ENCODE measurements at regions not wholly inside any gene's neighbourhood (a gene's known extent, or its start where the extent isn't known, plus 50 kb on each side); places are given as distances from the start of the nearest gene placed in this dataset.

GRCh38 chr3:174425422-174425821 lies 433.7 kb upstream of the NAALADL2 start:
- Histone ChIP-seq H3K4me3 (no peak overlapping the region), H3K4me1 (no peaks in the 10 kb centered on the region), H3K27me3 (no peaks in the 10 kb centered on the region), H3K27ac (no peak overlapping the region), H3K36me3 (no peaks in the 10 kb centered on the region), H3K9me3 (no peaks in the 10 kb centered on the region)
- 97% methylated on average over 3 of the region's 3 CpGs for WGBS (ENCODE audit: insufficient coverage, low coverage, low lambda C conversion rate, missing lambda C conversion rate)
- ATAC-seq (no peak), DNase-seq (no peak)
- TF ChIP-seq POLR2A (IDR thresholded peaks at IDR 0.05) (no peak), CTCF (IDR thresholded peaks at IDR 0.05) (no peak)
- intact Hi-C loops (cut with DNase I), result no loop called here

- Histone ChIP-seq H3K4me1 (no peaks in the 10 kb centered on the region), H3K9me3 (no peaks in the 10 kb centered on the region), H3K4me3 (no peak overlapping the region), H3K27ac (no peak overlapping the region), H3K27me3 (no peaks in the 10 kb centered on the region), H3K36me3 (no peaks in the 10 kb centered on the region)
- no peak for DNase-seq
- intact Hi-C loops (cut with DNase I), result no loop called here
- TF ChIP-seq CTCF (IDR thresholded peaks at IDR 0.05), result no peak
- 69% methylated on average over 2 of the region's 2 CpGs for WGBS (ENCODE audit: insufficient coverage, low coverage, low lambda C conversion rate, missing lambda C conversion rate)
- ATAC-seq, result no peak
Observed at GRCh38 chr3:174430986-174431385, 428.1 kb upstream of the NAALADL2 start.

DNA sequence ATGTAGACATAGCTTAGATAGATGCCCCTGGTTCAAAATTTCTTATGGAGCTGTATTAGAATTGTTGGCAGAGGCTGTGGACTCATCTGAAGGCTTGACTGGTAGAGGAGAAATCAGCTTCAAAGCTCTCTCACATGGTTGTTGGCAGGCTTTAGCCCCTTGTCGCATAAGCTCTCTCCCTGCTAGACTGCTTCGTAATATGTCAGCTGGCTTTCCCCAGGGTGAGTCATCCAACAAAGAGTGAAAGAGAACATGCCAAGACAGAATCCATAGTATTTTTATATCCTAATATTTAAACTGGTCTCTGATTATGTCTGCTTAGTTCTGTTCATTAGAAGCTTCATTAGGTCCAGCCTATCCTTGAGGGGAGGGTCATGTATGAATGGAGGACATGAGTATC lies 427.4 kb upstream of the NAALADL2 start:
- intact Hi-C loops (cut with DNase I), result no loop called here

DNA sequence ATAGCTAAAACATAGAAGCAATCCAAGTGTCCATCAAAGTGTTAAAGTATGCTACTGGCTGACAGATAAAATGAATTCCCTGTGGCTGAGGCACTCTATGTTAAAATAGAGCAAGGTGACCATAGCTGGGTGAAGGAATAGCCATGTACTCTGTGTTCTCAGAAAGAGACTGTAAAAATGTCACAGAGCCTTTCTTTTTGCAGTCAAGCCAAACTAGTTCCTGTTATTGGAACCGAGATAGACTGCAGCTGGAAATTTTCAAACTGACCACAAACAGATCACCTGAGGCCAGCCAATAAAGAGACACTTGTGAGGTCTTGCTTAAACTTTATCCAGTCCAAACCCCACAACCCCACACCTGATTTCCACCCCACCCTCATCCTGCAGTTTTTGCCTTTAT lies 422.8 kb upstream of the NAALADL2 start:
- H3K27ac ChIP-seq, result no peak overlapping the region
- H3K4me1 ChIP-seq, result peaks cover 0 to 12% (median 3%) of the 10 kb centered on the region in 4 donors
- TF ChIP-seq CTCF (IDR thresholded peaks at IDR 0.05) (no peak), POLR2A (IDR thresholded peaks at IDR 0.05) (no peak)

More for the DNA sequence above, 427.4 kb upstream of the NAALADL2 start:
- Histone ChIP-seq H3K36me3 (no peaks in the 10 kb centered on the region), H3K4me1 (no peaks in the 10 kb centered on the region), H3K9me3 (no peaks in the 10 kb centered on the region), H3K27me3 (no peaks in the 10 kb centered on the region), H3K27ac (no peak overlapping the region), H3K4me3 (no peak overlapping the region)
- 100% methylated on average over 1 of the region's 2 CpGs for WGBS (ENCODE audit: insufficient coverage, low coverage, low lambda C conversion rate, missing lambda C conversion rate)
- DNase-seq, result no peak
- ATAC-seq, result no peak
- TF ChIP-seq CTCF (IDR thresholded peaks at IDR 0.05), result no peak
- TF ChIP-seq POLR2A (IDR thresholded peaks at IDR 0.05), result no peak

More for the DNA sequence above, 422.8 kb upstream of the NAALADL2 start:
- 0% methylated on average over 1 of the region's 1 CpG for WGBS (ENCODE audit: insufficient coverage, low coverage, low lambda C conversion rate, missing lambda C conversion rate)
- Histone ChIP-seq H3K4me3 (no peak overlapping the region), H3K36me3 (no peaks in the 10 kb centered on the region), H3K27me3 (no peaks in the 10 kb centered on the region), H3K9me3 (no peaks in the 10 kb centered on the region)
- intact Hi-C loops (cut with DNase I), result no loop called here
- DNase-seq, result no peak
- ATAC-seq, result no peak

Data from right lobe of liver (tissue), 6 donors.